ENCODE measurements at regions not wholly inside any gene's neighbourhood (a gene's known extent, or its start where the extent isn't known, plus 50 kb on each side); places are given as distances from the start of the nearest gene placed in this dataset.

DNA sequence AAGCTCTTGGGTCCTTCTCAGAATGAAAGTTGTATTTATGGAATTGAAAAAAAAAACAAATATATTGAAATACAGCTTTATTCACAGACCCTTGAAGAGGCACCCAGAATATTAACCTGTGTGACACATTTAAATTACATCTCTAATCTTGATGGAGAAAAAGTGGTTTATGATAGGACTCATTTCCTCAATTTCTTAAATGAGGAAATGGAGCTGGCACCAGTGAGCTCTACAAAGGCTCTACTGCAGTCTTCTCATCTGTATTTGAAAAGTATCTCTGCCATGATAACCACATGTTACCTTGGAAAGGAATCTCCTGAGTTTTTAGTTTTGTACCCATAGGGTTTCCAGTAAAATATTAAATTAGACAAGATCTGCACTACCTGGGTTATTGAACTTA is 186.5 kb downstream of the HIPK3 start:
- ATAC-seq (no peak), DNase-seq (no peak)
- H3K27ac ChIP-seq (ENCODE audit: low read length) = no peak overlapping the region
- H3K4me3 ChIP-seq (ENCODE audit: low read length) = no peak overlapping the region
- no peak overlapping the region for H3K27ac Mint-ChIP-seq
- no peaks in the 10 kb centered on the region for H3K36me3 ChIP-seq (ENCODE audit: control insufficient read depth, insufficient read depth, low read length)
- H3K27me3 ChIP-seq (ENCODE audit: control insufficient read depth, insufficient read depth, low read length) = no peaks in the 10 kb centered on the region
- H3K27me3 Mint-ChIP-seq (ENCODE audit: low read depth in 2 of 2) = peaks cover 13 to 19% of the 10 kb centered on the region in 2 donors
- no peaks in the 10 kb centered on the region for H3K36me3 Mint-ChIP-seq
- TF ChIP-seq, protein P1, sequence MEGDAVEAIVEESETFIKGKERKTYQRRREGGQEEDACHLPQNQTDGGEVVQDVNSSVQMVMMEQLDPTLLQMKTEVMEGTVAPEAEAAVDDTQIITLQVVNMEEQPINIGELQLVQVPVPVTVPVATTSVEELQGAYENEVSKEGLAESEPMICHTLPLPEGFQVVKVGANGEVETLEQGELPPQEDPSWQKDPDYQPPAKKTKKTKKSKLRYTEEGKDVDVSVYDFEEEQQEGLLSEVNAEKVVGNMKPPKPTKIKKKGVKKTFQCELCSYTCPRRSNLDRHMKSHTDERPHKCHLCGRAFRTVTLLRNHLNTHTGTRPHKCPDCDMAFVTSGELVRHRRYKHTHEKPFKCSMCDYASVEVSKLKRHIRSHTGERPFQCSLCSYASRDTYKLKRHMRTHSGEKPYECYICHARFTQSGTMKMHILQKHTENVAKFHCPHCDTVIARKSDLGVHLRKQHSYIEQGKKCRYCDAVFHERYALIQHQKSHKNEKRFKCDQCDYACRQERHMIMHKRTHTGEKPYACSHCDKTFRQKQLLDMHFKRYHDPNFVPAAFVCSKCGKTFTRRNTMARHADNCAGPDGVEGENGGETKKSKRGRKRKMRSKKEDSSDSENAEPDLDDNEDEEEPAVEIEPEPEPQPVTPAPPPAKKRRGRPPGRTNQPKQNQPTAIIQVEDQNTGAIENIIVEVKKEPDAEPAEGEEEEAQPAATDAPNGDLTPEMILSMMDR (IDR thresholded peaks at IDR 0.05) = no peak
- peaks cover 4 to 5% of the 10 kb centered on the region in 2 donors for H3K9me3 Mint-ChIP-seq
- H3K4me3 Mint-ChIP-seq = no peak overlapping the region
- no peaks in the 10 kb centered on the region for H3K4me1 ChIP-seq (ENCODE audit: control insufficient read depth, insufficient read depth, low read length)
- intact Hi-C loops (cut with micrococcal nuclease) = no loop called here
- no peaks in the 10 kb centered on the region for H3K9me3 ChIP-seq (ENCODE audit: control insufficient read depth, insufficient read depth, low read length)
- no peaks in the 10 kb centered on the region for H3K4me1 Mint-ChIP-seq

GRCh38 chr11:33438301-33438700 is 181.1 kb downstream of the HIPK3 start:
- H3K9me3 ChIP-seq (ENCODE audit: control insufficient read depth, insufficient read depth, low read length) = peaks cover 3% of the 10 kb centered on the region
- WGBS (ENCODE audit: insufficient coverage) = 84% methylated on average over 7 of the region's 7 CpGs
- Mint-ChIP-seq H3K4me3 (no peak overlapping the region), H3K27me3 (ENCODE audit: low read depth in 2 of 2) (peaks cover 2 to 4% of the 10 kb centered on the region in 2 donors), H3K27ac (no peak overlapping the region), H3K36me3 (no peaks in the 10 kb centered on the region), H3K4me1 (no peaks in the 10 kb centered on the region), H3K9me3 (peaks cover 2 to 4% of the 10 kb centered on the region in 2 donors)
- TF ChIP-seq, protein P1 (IDR thresholded peaks at IDR 0.05) = no peak
- DNase-seq (no peak), ATAC-seq (no peak)
- H3K4me1 ChIP-seq (ENCODE audit: control insufficient read depth, insufficient read depth, low read length) = no peaks in the 10 kb centered on the region
- intact Hi-C loops (cut with micrococcal nuclease) = no loop called here
- no peak overlapping the region for H3K27ac ChIP-seq (ENCODE audit: low read length)
- no peaks in the 10 kb centered on the region for H3K27me3 ChIP-seq (ENCODE audit: control insufficient read depth, insufficient read depth, low read length)
- H3K36me3 ChIP-seq (ENCODE audit: control insufficient read depth, insufficient read depth, low read length) = no peaks in the 10 kb centered on the region
- H3K4me3 ChIP-seq (ENCODE audit: low read length) = no peak overlapping the region

- TF ChIP-seq, protein P1 (IDR thresholded peaks at IDR 0.05) = no peak
- DNase-seq (no peak), ATAC-seq (no peak)
- Mint-ChIP-seq H3K9me3 (peaks cover 0 to under 1% of the 10 kb centered on the region in 2 donors), H3K4me1 (no peaks in the 10 kb centered on the region), H3K27me3 (ENCODE audit: low read depth in 2 of 2) (no peaks in the 10 kb centered on the region), H3K27ac (no peak overlapping the region), H3K36me3 (no peaks in the 10 kb centered on the region), H3K4me3 (no peak overlapping the region)
- no peaks in the 10 kb centered on the region for H3K36me3 ChIP-seq (ENCODE audit: control insufficient read depth, insufficient read depth, low read length)
- WGBS (ENCODE audit: insufficient coverage) = 88% methylated on average over 1 of the region's 1 CpG
- H3K9me3 ChIP-seq (ENCODE audit: control insufficient read depth, insufficient read depth, low read length) = peaks cover 3% of the 10 kb centered on the region
- no peaks in the 10 kb centered on the region for H3K27me3 ChIP-seq (ENCODE audit: control insufficient read depth, insufficient read depth, low read length)
- intact Hi-C loops (cut with micrococcal nuclease) = no loop called here
- no peaks in the 10 kb centered on the region for H3K4me1 ChIP-seq (ENCODE audit: control insufficient read depth, insufficient read depth, low read length)
- H3K27ac ChIP-seq (ENCODE audit: low read length) = no peak overlapping the region
- H3K4me3 ChIP-seq (ENCODE audit: low read length) = no peak overlapping the region
Measured at GRCh38 chr11:33437529-33437928, 180.3 kb downstream of the HIPK3 start.

GRCh38 chr11:33435216-33435615 is 178.0 kb downstream of the HIPK3 start:
- Histone ChIP-seq H3K4me3 (ENCODE audit: low read length) (no peak overlapping the region), H3K9me3 (ENCODE audit: control insufficient read depth, insufficient read depth, low read length) (peaks cover 3% of the 10 kb centered on the region), H3K4me1 (ENCODE audit: control insufficient read depth, insufficient read depth, low read length) (no peaks in the 10 kb centered on the region), H3K36me3 (ENCODE audit: control insufficient read depth, insufficient read depth, low read length) (no peaks in the 10 kb centered on the region), H3K27me3 (ENCODE audit: control insufficient read depth, insufficient read depth, low read length) (no peaks in the 10 kb centered on the region), H3K27ac (ENCODE audit: low read length) (no peak overlapping the region)
- H3K4me3 Mint-ChIP-seq = no peak overlapping the region
- H3K27me3 Mint-ChIP-seq (ENCODE audit: low read depth in 2 of 2) = no peaks in the 10 kb centered on the region
- no peaks in the 10 kb centered on the region for H3K9me3 Mint-ChIP-seq
- TF ChIP-seq, protein P1 (IDR thresholded peaks at IDR 0.05) = no peak
- no peaks in the 10 kb centered on the region for H3K36me3 Mint-ChIP-seq
- intact Hi-C loops (cut with micrococcal nuclease) = no loop called here
- no peaks in the 10 kb centered on the region for H3K4me1 Mint-ChIP-seq
- DNase-seq (no peak), ATAC-seq (no peak)
- H3K27ac Mint-ChIP-seq = no peak overlapping the region

Data from natural killer cell (primary cell).